Stimulated activated CD4-positive, alpha-beta T cell treated with anti-CD3 and anti-CD28 coated beads, TNF-alpha, amount 100 ng/mL, for 4 hours (primary cell): ENCODE measurements at regions not wholly inside any gene's neighbourhood (a gene's known extent, or its start where the extent isn't known, plus 50 kb on each side); places are given as distances from the start of the nearest gene placed in this dataset.
"Not testable (repeated sequence)": the region's sequence is repeated elsewhere in the genome, so short reads cannot be mapped to it uniquely, and the experiment has no call there.

Source experiments
- DNase-seq, 3 experiments: peaks; one replicate each; pipeline ENCODE4 v3.0.0-alpha.2; 2020; ENCODE audit warnings: low read depth in 3 of 3

GRCh38 chr5:51162245-51162644 is 221.0 kb upstream of the ISL1 start:
- no peak for DNase-seq

GRCh38 chr5:51165621-51166020 is 217.6 kb upstream of the ISL1 start:
- DNase-seq = not testable (repeated sequence)

- DNase-seq = no peak
Observed at GRCh38 chr5:51172903-51173626, 210.2 kb upstream of the ISL1 start.

- DNase-seq = no peak
Observed at GRCh38 chr5:51181208-51181894, 201.9 kb upstream of the ISL1 start.

GRCh38 chr5:51185850-51186329 is 197.4 kb upstream of the ISL1 start:
- DNase-seq = no peak

GRCh38 chr5:51188001-51188591 is 195.2 kb upstream of the ISL1 start:
- DNase-seq = no peak

- DNase-seq = no peak
Observed at GRCh38 chr5:51194671-51195070, 188.6 kb upstream of the ISL1 start.

- DNase-seq = no peak
Observed at GRCh38 chr5:51201024-51201423, 182.2 kb upstream of the ISL1 start.

GRCh38 chr5:51201708-51202107 is 181.5 kb upstream of the ISL1 start:
- no peak for DNase-seq

- no peak for DNase-seq
Observed at GRCh38 chr5:51202161-51202560, 181.1 kb upstream of the ISL1 start.

- no peak for DNase-seq
Observed at GRCh38 chr5:51203598-51203997, 179.7 kb upstream of the ISL1 start.

GRCh38 chr5:51208296-51208695 is 175.0 kb upstream of the ISL1 start:
- no peak for DNase-seq

- DNase-seq = no peak
Observed at GRCh38 chr5:51214746-51215145, 168.5 kb upstream of the ISL1 start.

- DNase-seq = no peak
Observed at GRCh38 chr5:51225789-51226742, 157.2 kb upstream of the ISL1 start.

- no peak for DNase-seq
Observed at GRCh38 chr5:51227963-51228470, 155.2 kb upstream of the ISL1 start.

- no peak for DNase-seq
Observed at GRCh38 chr5:51230336-51230735, 152.9 kb upstream of the ISL1 start.

- no peak for DNase-seq
Observed at GRCh38 chr5:51242456-51242855, 140.8 kb upstream of the ISL1 start.

- DNase-seq = not testable (repeated sequence)
Observed at GRCh38 chr5:51250957-51251356, 132.3 kb upstream of the ISL1 start.

- DNase-seq = no peak
Observed at GRCh38 chr5:51271261-51271660, 112.0 kb upstream of the ISL1 start.

- DNase-seq = no peak
Observed at GRCh38 chr5:51273021-51273420, 110.2 kb upstream of the ISL1 start.

GRCh38 chr5:51273871-51274270 is 109.4 kb upstream of the ISL1 start:
- no peak for DNase-seq

GRCh38 chr5:51275428-51275827 is 107.8 kb upstream of the ISL1 start:
- no peak for DNase-seq
